ENCODE measurements at regions not wholly inside any gene's neighbourhood (a gene's known extent, or its start where the extent isn't known, plus 50 kb on each side); places are given as distances from the start of the nearest gene placed in this dataset.
A peak's percentile ranks its signal among the peaks of the same experiment; 100 is the strongest.

- no peak for DNase-seq
Observed at GRCh38 chr14:26199590-26200370, 398.1 kb downstream of the NOVA1 start.

DNA sequence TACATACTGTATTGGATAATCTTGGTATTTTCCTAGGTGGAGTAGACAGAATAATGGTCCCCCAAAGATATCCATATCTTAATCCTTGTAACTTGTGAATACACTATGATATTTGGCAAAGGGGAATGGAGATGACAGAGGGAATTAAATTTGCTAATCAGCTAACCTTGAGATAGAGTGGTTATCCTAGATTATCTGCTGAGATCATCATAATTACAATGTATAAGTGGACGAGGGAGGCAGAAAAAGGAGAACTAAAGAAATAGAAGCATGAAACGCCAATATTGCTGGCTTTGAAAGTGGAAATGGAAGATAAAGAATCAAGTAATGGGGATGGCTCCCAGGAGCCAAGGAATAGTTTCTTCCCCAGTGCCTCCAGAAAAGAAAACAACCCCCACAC, 398.7 kb downstream of the NOVA1 start:
- no peak for DNase-seq

- DNase-seq = no peak
Observed at GRCh38 chr14:26194816-26195215, 403.0 kb downstream of the NOVA1 start.

DNA sequence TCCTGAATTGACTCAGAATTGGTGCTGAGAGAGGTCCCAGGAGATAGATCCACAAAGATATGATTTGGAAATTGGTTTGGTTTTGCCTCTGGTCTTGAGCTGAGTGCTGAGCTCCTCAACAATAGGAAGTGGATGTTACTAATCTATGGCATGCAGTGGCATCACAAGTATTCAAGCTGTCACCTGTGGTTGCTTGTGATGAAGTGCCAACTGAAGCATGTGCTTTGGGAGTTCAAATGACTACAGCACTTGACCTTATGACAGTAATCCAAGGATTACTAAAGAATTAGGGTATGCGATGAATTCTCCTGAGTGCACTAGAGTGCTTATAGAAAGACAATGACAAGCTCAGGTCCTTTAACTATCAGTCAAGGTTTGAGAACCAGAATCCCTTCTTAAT, 406.2 kb downstream of the NOVA1 start:
- DNase-seq = no peak

DNA sequence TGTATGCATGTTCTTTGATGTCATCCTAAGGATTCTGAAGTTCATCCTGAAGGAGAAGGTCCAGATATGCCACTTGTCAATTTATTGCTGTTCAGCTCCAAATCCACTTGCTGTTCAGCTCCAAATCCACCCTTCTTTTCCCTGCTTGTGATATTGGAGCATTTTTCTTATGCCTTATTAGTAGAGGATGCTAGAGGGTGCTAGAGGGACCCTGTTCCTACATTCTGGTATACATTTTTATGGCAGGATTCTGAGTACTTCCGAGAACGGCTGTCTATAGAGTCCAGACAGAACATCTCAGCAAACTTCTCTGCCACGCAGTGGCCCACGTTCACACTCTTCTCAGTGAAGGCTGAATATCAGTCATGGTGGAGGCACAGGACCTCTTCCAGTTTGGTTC, 406.7 kb downstream of the NOVA1 start:
- DNase-seq = no peak

DNA sequence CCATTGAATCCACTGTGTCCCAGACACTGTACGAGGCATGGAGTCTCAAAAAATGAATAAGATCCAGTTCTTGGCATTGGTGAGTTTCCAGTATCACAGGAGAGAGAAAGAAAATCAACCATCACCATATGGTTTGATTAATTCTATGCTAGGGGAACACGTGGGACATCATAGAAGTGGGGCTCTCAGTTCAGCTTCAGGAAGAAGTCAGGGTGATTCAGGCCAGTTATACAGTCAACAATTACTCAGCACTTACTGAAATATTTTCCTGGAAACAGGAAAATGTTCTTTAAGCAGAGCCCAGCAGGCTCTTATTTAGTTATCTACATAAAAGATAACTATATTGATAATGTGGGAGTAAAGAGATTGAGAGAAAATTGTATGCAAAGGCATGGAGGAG, 407.2 kb downstream of the NOVA1 start:
- no peak for DNase-seq

- no peak for DNase-seq
Observed at GRCh38 chr14:26187996-26188620, 409.7 kb downstream of the NOVA1 start.

DNA sequence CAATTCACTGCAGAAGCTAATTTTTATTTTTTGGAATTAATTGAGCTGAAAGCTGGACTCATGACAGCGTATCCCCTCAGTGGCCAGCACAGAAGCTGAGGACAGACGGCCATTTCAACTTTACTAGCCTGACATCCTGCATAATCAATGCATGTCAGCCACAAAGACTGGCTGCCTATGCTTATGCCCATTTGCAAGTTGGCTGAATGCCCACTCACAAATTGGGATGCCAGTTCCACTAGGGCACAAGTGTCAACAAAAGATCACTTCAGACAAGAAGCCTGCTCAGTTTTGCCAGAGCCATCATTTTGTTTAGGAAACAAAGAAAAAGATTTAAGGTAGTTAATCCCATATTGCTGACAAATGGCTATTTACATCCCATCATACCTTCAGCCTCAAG, 417.6 kb downstream of the NOVA1 start:
- DNase-seq = peak; percentile 85

GRCh38 chr14:26175658-26176057, 422.2 kb downstream of the NOVA1 start:
- no peak for DNase-seq

DNA sequence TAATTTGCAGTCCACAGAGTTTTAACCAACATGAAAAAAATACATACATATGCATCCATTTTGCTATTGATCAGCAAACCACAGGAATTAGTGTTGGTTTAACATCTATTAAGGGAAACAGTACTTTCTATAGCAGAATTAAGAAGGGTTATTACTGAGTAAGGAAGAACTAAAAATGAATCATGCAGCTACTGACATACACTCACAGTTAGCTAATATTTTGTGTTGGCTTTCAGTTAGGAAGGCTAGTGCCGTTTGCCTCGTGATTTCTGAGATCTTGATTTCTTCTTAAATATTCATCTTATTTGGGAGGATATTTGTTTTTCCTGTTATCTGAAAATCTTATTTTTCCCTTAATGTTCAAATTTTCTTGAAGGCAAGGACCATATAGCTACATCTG, 423.4 kb downstream of the NOVA1 start:
- DNase-seq = no peak

GRCh38 chr14:26173581-26174110, 424.2 kb downstream of the NOVA1 start:
- DNase-seq = no peak

DNA sequence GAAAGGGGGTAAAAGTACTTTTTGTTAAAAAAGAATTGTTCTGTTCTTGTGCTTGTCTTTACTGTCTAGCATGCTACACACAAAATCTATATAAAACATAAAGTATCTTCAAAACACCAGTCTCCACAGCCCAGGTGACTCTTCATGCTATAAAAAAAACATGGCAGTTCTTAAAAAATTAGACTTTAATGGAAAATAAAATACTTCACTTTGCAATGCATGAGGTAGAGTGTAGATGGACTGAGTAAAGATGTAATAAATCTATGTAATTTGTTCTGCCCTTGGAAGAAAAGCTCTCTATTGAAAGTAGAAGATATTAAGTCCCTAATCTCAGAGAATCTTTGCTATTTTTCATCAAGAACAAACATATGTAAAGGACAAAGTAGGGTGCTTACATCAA, 425.4 kb downstream of the NOVA1 start:
- DNase-seq = no peak

DNA sequence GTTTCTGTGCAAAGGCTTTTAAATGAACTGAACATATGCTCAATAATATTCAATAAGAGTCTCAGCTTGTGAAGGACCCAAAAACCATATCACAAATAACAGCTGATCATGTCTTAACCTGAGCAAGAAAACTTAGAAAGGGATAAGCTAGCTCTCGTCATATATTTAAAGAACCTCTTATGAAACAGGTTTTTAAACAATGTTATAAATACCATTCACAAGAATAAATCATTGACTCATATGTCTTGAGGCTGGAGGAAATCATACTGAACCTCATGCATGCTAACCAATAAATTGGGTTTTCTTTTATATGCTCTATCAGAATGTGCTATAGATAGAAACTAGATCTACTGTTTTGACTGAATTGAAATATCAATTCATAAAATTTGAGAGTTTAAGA, 426.9 kb downstream of the NOVA1 start:
- DNase-seq = no peak

DNA sequence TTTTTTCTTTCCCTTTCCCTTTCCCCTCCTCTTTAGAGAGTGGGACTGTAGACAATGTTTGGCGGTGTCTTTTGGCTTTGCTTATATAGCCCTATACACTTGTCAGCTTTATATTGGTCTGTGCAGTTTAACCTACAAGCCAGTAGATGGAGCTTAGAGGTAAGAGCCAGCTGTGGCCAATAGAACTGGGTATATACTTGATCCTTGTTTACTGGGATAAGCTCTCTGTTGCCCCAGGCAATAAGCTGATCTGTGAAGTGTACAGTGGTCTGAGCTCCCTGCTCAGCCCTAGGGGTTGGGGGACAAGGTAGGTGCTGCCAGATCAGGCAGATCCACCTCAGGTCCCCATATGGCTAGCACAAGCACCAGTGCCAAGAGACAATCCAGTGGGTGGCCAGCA, 434.1 kb downstream of the NOVA1 start:
- DNase-seq = peak; percentile 15

GRCh38 chr14:26157517-26157916, 440.3 kb downstream of the NOVA1 start:
- DNase-seq = no peak

- DNase-seq = no peak
Observed at GRCh38 chr14:26143057-26143456, 454.8 kb downstream of the NOVA1 start.

- DNase-seq = no peak
Observed at GRCh38 chr14:26138764-26139445, 458.9 kb downstream of the NOVA1 start.

DNA sequence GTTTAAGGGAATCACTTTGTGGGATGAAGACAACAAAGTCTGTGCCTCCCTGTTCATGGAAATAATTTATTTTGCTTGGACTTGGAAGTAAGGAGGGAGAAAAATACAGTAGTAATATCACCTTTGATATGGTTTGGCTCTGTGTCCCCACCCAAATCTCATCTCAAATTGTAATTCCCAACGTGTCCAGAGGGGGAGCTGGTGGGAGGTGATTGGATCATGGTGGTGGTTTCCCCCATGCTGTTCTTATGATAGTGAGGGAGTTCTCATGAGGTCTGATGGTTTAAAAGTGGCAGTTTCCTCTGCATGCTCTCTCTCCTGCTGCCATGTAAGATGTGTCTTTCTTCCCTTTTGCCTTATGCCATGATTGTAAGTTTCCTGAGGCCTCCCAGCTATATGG, 460.7 kb downstream of the NOVA1 start:
- DNase-seq = no peak

- no peak for DNase-seq
Observed at GRCh38 chr14:26132061-26132645, 465.7 kb downstream of the NOVA1 start.

DNA sequence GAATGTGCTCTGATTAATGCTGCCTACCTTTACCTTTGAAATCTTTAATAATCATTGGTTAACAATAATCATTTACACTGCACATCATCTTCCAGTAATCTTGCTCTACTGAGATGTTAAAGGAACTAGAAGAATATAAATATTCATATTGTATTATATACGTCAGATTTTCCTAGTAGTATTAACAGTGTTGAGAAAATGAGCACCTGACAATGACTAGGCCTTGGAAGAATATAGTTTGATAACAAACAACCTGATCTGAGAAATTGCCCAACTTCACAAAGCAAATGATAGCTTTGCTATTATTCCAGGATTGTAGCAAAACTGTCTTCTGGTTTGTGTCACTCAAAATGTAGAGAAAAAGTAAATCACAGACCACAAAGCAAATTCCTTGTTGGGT, 467.1 kb downstream of the NOVA1 start:
- no peak for DNase-seq

GRCh38 chr14:26128931-26129671, 468.7 kb downstream of the NOVA1 start:
- no peak for DNase-seq

- no peak for DNase-seq
Observed at GRCh38 chr14:26124896-26125438, 472.9 kb downstream of the NOVA1 start.

DNA sequence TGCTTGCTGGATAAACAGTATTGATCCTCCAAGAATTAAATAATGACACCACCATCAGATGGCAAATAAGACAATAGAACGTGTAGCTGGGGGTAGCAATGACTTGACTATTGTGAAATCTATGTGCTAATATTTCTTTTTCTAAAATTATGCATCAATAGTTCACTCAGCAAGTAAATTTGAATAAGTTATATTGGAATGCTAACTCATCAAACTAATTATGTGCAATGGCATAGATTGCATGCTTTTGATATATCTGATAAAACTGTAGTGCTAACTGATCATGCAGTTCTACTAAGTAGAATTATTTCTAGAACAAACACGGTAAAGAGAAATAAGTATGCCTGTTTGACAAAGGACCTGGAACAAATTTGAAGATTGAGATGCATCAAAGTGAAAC, 474.4 kb downstream of the NOVA1 start:
- DNase-seq = no peak

Measured in NCI-H1105 (cell line).